GM12878 (cell line): ENCODE measurements at regions not wholly inside any gene's neighbourhood (a gene's known extent, or its start where the extent isn't known, plus 50 kb on each side); places are given as distances from the start of the nearest gene placed in this dataset.

Experiments
- ATAC-seq: fragments of 200-7000 bp; cut with Tn5 transposase; 3 replicates; pipeline ENCODE4 v1.9.1; 2020; ENCODE audit warnings: mild to moderate bottlenecking, moderate library complexity
- BruUV-seq: library from RNA; stranded (reverse); fragments of 400-500 nt; replicated peaks from 2 replicates; lab custom pipeline; 2021; lab: Mats Ljungman, UMichigan
- CTCF ChIA-PET: fragments of 300-600 bp; sonication (Branson Sonifier 250); formaldehyde crosslinking; extraction: SDS; loops from one replicate; lab custom pipeline; 2021; ENCODE audit warnings: inconsistent platforms; lab: Yijun Ruan, JAX
- POLR2A ChIA-PET: fragments of 350-600 bp; formaldehyde crosslinking; extraction: SDS; loops from one replicate; lab custom pipeline; 2021; ENCODE audit warnings: inconsistent platforms; lab: Charles Lee
- RAD21 ChIA-PET: fragments of 300-600 bp; sonication (Branson Sonifier 250); formaldehyde crosslinking; loops from one replicate; lab custom pipeline; 2023; ENCODE audit warnings: antibody characterized with exemption; ENCODE audit not compliant: unreplicated experiment; lab: Charles Lee
- SMC1A ChIA-PET: fragments of 300-600 bp; sonication (Branson Sonifier 250); formaldehyde crosslinking; loops from one replicate; lab custom pipeline; 2023; ENCODE audit not compliant: unreplicated experiment, uncharacterized antibody; lab: Charles Lee
- DNase-seq: peaks from one replicate; pipeline ENCODE4 v3.0.0-alpha.2; 2011; ENCODE audit warnings: low read depth, low spot score
- FAIRE-seq: peaks from 3 replicates; lab custom pipeline; 2011; peaks lifted over from hg19 to GRCh38; lab: Jason Lieb, UNC
- H2AFZ ChIP-seq: 2 replicates; pipeline ENCODE4 v1.6.0; 2011; ENCODE audit warnings: low read depth, low read length, control low read depth; ENCODE audit not compliant: control insufficient read depth
- H3K27ac ChIP-seq: 2 replicates; pipeline ENCODE4 v1.5.1; 2011; ENCODE audit warnings: control low read depth; ENCODE audit not compliant: control insufficient read depth, insufficient read depth
- H3K27me3 ChIP-seq, 2 experiments: replicated peaks in 1 of 2; 2 replicates each; pipeline versions ENCODE4 v1.6.0 to v1.6.1; 2011; ENCODE audit warnings: low read length in 1 of 2; ENCODE audit not compliant: control insufficient read depth in 2 of 2, insufficient read depth in 2 of 2
- H3K36me3 ChIP-seq, 2 experiments: 2 replicates each; pipeline ENCODE4 v1.5.1; 2011; ENCODE audit warnings: low read length in 1 of 2; ENCODE audit not compliant: control insufficient read depth in 2 of 2, insufficient read depth in 2 of 2
- H3K4me1 ChIP-seq: 2 replicates; pipeline ENCODE4 v1.6.1; 2011; ENCODE audit warnings: mild to moderate bottlenecking, low read length, moderate library complexity, mixed read lengths; ENCODE audit not compliant: control insufficient read depth, insufficient read depth
- H3K4me2 ChIP-seq: 2 replicates; pipeline ENCODE4 v1.6.0; 2011; ENCODE audit warnings: control low read depth; ENCODE audit not compliant: control insufficient read depth, insufficient read depth
- H3K4me3 ChIP-seq: fragments of 200-600 bp; sonication (generic); 2 replicates; pipeline ENCODE4 v1.5.1; 2016
- H3K79me2 ChIP-seq: 2 replicates; pipeline ENCODE4 v1.6.0; 2011; ENCODE audit warnings: low read length; ENCODE audit not compliant: control insufficient read depth, insufficient read depth
- H3K9ac ChIP-seq: 2 replicates; pipeline ENCODE4 v1.8.0; 2011; ENCODE audit warnings: low read length, control low read depth, mixed read lengths; ENCODE audit not compliant: control insufficient read depth, insufficient read depth
- H3K9me3 ChIP-seq: replicated peaks from 3 replicates; pipeline ENCODE4 v1.5.1; 2011; ENCODE audit warnings: mild to moderate bottlenecking, low read length; ENCODE audit not compliant: control insufficient read depth, insufficient read depth
- H4K20me1 ChIP-seq: 2 replicates; pipeline ENCODE4 v1.6.0; 2011; ENCODE audit not compliant: control insufficient read depth, insufficient read depth
- ASH2L ChIP-seq: fragments of 300-600, 200-600 bp; sonication (generic); IDR thresholded peaks from 2 replicates; pipeline ENCODE4 v1.6.1; 2017; ENCODE audit warnings: low read depth, mild to moderate bottlenecking, borderline replicate concordance
- MXI1 ChIP-seq: fragments of 150-350 bp; IDR thresholded peaks from 2 replicates; pipeline ENCODE4 v1.6.1; 2011; ENCODE audit warnings: low read depth, mild to moderate bottlenecking, inconsistent platforms, low read length, improper control_type of control experiment
- MYC ChIP-seq: IDR thresholded peaks from 2 replicates; pipeline ENCODE4 v1.6.1; 2011; ENCODE audit warnings: mild to moderate bottlenecking, low read length, moderate library complexity, inconsistent platforms; ENCODE audit not compliant: insufficient read depth, insufficient replicate concordance, insufficient read length, severe bottlenecking
- PAX5 ChIP-seq: IDR thresholded peaks from 2 replicates; pipeline ENCODE4 v1.6.1; 2011; ENCODE audit warnings: low read depth, low read length, borderline replicate concordance
- POLR2AphosphoS5 ChIP-seq: IDR thresholded peaks from 2 replicates; pipeline ENCODE4 v1.6.1; 2011; ENCODE audit warnings: mild to moderate bottlenecking, low read length, inconsistent platforms
- RAD51 ChIP-seq: fragments of 450-650 bp; IDR thresholded peaks from 2 replicates; pipeline ENCODE4 v1.6.1; 2016; ENCODE audit warnings: moderate library complexity, mild to moderate bottlenecking, inconsistent platforms
- RB1 ChIP-seq: fragments of 450-650 bp; formaldehyde crosslinking; IDR thresholded peaks from 2 replicates; pipeline ENCODE4 v1.6.1; 2017; ENCODE audit warnings: mild to moderate bottlenecking, borderline replicate concordance
- SRF ChIP-seq, 2 experiments: IDR thresholded peaks; 2 replicates each; pipeline ENCODE4 v1.6.1; 2011; ENCODE audit warnings: low read depth in 2 of 2, low read length in 2 of 2, mild to moderate bottlenecking in 1 of 2, moderate library complexity in 1 of 2
- STAT3 ChIP-seq: IDR thresholded peaks from 2 replicates; pipeline ENCODE4 v1.6.1; 2011; ENCODE audit warnings: low read depth, low read length, improper control_type of control experiment
- WGBS: methylation state at CpG from one replicate; pipeline ENCODE4 v1.1.6; 2016; ENCODE audit warnings: low lambda C conversion rate; ENCODE audit not compliant: insufficient replicate concordance, insufficient coverage; ENCODE audit errors: missing lambda C conversion rate; 5-methylcytosine and 5-hydroxymethylcytosine counted together
- in situ Hi-C: fragments of 300-500 bp; cut with MboI; formaldehyde crosslinking; loops from 9 replicates; pipeline ENCODE4 v1.14.3; 2018; ENCODE audit warnings: mixed read lengths
- intact Hi-C: fragments of 100-400 bp; cut with micrococcal nuclease; formaldehyde crosslinking; loops from one replicate; pipeline ENCODE4 v1.14.2; 2022; ENCODE audit not compliant: unreplicated experiment
- TF ChIP-seq, protein P1 (sequence below): fragments of 450-650 bp; IDR thresholded peaks from 2 replicates; pipeline ENCODE4 v1.6.1; 2017; ENCODE audit warnings: borderline replicate concordance
- TF ChIP-seq, protein P2 (sequence below): IDR thresholded peaks from 2 replicates; pipeline ENCODE4 v1.6.1; 2011; ENCODE audit warnings: borderline replicate concordance, low read depth, mild to moderate bottlenecking, moderate library complexity, mixed read lengths, low read length; ENCODE audit not compliant: insufficient read depth; ENCODE audit errors: extremely low read length
- TF ChIP-seq, protein P3 (sequence below): IDR thresholded peaks from 2 replicates; pipeline ENCODE4 v1.6.1; 2012; ENCODE audit warnings: mild to moderate bottlenecking, low read depth, low read length

DNA sequence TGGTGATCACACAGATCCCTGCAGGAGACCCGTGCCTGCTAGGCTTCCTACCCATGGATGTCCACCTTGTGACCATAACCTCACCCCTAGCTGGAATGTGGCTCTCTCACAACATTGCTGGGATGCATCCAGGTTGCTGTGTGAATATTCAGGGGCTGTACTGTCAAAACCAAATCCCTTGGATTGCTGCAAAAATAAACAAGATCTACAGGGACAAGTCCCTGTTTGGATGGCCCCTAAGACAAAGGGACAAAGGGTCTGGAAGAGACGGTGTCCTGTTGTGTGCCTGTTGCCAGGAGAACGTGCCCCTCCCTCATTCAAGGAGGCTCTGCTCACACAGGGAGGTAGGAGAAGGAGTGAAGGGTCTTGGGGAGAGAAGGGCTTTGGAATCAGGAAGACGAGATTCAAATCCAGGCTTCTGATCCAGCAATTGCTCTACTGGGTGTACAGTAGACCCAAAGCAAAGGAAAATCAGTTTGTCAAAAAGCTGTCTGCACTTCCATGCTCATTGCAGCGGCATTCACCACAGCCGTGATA, 89.2 kb upstream of the WASF3 start:
- Histone ChIP-seq H3K79me2 (no peaks in the 10 kb centered on the region), H3K36me3 (no peaks in the 10 kb centered on the region), H3K27me3 (no peaks in the 10 kb centered on the region), H3K9me3 (no peaks in the 10 kb centered on the region), H4K20me1 (no peaks in the 10 kb centered on the region), H3K4me1 (no peaks in the 10 kb centered on the region), H3K4me2 (no peak overlapping the region)
- DNase-seq, result no peak
- RAD21 ChIA-PET, result no interaction called here
- BruUV-seq, result no TSS peak
- intact Hi-C loops, result no loop called here
- no peak for TF ChIP-seq MXI1
- TF ChIP-seq, protein P1, sequence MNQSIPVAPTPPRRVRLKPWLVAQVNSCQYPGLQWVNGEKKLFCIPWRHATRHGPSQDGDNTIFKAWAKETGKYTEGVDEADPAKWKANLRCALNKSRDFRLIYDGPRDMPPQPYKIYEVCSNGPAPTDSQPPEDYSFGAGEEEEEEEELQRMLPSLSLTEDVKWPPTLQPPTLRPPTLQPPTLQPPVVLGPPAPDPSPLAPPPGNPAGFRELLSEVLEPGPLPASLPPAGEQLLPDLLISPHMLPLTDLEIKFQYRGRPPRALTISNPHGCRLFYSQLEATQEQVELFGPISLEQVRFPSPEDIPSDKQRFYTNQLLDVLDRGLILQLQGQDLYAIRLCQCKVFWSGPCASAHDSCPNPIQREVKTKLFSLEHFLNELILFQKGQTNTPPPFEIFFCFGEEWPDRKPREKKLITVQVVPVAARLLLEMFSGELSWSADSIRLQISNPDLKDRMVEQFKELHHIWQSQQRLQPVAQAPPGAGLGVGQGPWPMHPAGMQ, result no peak
- TF ChIP-seq PAX5, result no peak
- TF ChIP-seq ASH2L, result no peak
- no peak for TF ChIP-seq STAT3
- no peak for TF ChIP-seq RB1
- TF ChIP-seq, protein P2, sequence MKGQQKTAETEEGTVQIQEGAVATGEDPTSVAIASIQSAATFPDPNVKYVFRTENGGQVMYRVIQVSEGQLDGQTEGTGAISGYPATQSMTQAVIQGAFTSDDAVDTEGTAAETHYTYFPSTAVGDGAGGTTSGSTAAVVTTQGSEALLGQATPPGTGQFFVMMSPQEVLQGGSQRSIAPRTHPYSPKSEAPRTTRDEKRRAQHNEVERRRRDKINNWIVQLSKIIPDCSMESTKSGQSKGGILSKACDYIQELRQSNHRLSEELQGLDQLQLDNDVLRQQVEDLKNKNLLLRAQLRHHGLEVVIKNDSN, result no peak
- TF ChIP-seq POLR2AphosphoS5, result no peak
- TF ChIP-seq MYC, result no peak
- TF ChIP-seq RAD51, result no peak
- TF ChIP-seq, protein P3, sequence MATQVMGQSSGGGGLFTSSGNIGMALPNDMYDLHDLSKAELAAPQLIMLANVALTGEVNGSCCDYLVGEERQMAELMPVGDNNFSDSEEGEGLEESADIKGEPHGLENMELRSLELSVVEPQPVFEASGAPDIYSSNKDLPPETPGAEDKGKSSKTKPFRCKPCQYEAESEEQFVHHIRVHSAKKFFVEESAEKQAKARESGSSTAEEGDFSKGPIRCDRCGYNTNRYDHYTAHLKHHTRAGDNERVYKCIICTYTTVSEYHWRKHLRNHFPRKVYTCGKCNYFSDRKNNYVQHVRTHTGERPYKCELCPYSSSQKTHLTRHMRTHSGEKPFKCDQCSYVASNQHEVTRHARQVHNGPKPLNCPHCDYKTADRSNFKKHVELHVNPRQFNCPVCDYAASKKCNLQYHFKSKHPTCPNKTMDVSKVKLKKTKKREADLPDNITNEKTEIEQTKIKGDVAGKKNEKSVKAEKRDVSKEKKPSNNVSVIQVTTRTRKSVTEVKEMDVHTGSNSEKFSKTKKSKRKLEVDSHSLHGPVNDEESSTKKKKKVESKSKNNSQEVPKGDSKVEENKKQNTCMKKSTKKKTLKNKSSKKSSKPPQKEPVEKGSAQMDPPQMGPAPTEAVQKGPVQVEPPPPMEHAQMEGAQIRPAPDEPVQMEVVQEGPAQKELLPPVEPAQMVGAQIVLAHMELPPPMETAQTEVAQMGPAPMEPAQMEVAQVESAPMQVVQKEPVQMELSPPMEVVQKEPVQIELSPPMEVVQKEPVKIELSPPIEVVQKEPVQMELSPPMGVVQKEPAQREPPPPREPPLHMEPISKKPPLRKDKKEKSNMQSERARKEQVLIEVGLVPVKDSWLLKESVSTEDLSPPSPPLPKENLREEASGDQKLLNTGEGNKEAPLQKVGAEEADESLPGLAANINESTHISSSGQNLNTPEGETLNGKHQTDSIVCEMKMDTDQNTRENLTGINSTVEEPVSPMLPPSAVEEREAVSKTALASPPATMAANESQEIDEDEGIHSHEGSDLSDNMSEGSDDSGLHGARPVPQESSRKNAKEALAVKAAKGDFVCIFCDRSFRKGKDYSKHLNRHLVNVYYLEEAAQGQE, result no peak
- no peak for TF ChIP-seq SRF (IDR thresholded peaks at IDR 0.05; ENCODE audit: low read depth in 2 of 2, low read length in 2 of 2)
- TF ChIP-seq, all 136 proteins: peak for 0
- ATAC-seq (no peak), FAIRE-seq (no peak)
- 7% methylated on average over 6 of the region's 6 CpGs for WGBS
- ChIA-PET POLR2A (interaction anchor here (0.6 kb wide), 1 partner anchor 150 kb away, joined by 3 read pairs; no protein-coding TSS in a partner anchor), CTCF (no interaction called here), SMC1A (no interaction called here)
- Histone ChIP-seq H2AFZ (no peak overlapping the region), H3K4me3 (no peak overlapping the region), H3K27ac (no peak overlapping the region), H3K9ac (no peak overlapping the region)
- in situ Hi-C loops, result no loop called here
